ENCODE measurements at regions not wholly inside any gene's neighbourhood (a gene's known extent, or its start where the extent isn't known, plus 50 kb on each side); places are given as distances from the start of the nearest gene placed in this dataset.

DNA sequence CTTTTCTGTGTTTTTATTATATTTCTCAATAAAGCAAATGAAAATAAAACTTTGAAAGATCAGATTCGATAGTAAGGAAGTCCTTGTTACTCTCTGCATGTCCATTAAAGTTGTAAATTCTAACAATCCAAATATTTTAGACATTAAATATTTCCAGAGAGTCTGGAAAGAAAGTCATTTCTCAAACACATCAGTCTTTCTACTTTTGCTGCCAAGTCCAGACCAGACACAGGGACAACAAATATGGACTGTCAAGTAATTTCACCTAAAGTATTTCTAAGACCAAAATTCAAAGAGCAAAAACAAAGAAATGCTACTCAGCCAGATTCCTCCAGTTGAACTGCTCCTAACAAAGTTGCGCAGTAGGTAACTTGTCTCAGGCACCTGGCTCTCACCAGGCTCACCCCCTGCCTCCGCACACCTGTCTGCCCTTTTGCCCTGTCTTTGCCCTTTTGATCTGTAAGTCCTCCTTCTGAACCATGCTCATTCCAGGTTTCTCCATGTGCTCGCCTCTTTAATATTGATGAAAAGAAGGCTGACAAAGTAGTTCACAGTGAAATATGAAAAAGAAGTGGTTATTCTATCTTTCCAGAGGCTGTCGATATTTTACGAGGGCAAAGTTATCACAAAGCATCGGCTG, 300.5 kb downstream of the C7orf25 start:
- no peak overlapping the region for H3K4me3 ChIP-seq
- DNase-seq (no peak), ATAC-seq (no peak)
- TF ChIP-seq, protein P1, sequence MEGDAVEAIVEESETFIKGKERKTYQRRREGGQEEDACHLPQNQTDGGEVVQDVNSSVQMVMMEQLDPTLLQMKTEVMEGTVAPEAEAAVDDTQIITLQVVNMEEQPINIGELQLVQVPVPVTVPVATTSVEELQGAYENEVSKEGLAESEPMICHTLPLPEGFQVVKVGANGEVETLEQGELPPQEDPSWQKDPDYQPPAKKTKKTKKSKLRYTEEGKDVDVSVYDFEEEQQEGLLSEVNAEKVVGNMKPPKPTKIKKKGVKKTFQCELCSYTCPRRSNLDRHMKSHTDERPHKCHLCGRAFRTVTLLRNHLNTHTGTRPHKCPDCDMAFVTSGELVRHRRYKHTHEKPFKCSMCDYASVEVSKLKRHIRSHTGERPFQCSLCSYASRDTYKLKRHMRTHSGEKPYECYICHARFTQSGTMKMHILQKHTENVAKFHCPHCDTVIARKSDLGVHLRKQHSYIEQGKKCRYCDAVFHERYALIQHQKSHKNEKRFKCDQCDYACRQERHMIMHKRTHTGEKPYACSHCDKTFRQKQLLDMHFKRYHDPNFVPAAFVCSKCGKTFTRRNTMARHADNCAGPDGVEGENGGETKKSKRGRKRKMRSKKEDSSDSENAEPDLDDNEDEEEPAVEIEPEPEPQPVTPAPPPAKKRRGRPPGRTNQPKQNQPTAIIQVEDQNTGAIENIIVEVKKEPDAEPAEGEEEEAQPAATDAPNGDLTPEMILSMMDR (IDR thresholded peaks at IDR 0.05), result no peak
- intact Hi-C loops (cut with DNase I, micrococcal nuclease), result no loop called here
- H3K9me3 ChIP-seq, result no peaks in the 10 kb centered on the region
- H3K36me3 ChIP-seq (ENCODE audit: low read depth), result no peaks in the 10 kb centered on the region
- H3K4me1 ChIP-seq (ENCODE audit: low read depth), result no peaks in the 10 kb centered on the region

DNA sequence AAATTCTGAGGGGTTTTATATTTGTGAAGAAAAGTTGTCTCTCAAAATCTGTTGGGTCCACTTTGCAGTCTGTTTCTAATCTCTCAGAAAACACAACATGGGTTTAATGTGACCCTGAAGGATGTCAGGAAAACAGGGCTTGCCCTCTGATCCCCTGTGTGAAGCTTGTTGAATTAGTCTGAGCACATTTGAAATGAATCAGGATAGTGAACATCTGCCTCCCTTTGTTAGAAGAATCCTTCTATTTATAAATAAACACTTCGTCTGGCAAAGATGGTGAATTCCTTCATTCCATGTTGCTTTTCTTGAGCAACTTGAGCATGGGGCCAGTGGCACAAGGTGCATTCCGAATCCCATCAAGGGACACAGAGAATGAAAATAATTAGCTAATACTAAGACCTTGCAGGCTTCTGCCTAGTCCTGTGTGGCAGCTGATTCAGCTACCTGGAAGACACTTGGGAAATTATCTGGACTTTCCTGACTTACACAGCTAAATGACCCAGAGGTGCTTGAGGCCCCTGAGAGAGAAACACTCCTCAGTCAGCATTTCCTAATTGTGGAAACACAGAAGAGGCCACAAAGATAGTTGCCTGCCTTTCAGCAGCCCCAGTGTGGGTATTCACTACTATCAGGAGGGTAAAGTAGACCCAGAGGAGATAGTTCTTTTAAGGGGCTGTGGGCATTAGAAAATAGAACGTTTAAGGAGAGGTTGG, 305.5 kb downstream of the C7orf25 start:
- H3K4me3 ChIP-seq, result no peak overlapping the region
- DNase-seq (no peak), ATAC-seq (no peak)
- TF ChIP-seq, protein P1 (IDR thresholded peaks at IDR 0.05), result no peak
- no peaks in the 10 kb centered on the region for H3K4me1 ChIP-seq (ENCODE audit: low read depth)
- no peaks in the 10 kb centered on the region for H3K9me3 ChIP-seq
- no peaks in the 10 kb centered on the region for H3K36me3 ChIP-seq (ENCODE audit: low read depth)
- intact Hi-C loops (cut with DNase I, micrococcal nuclease), result no loop called here

DNA sequence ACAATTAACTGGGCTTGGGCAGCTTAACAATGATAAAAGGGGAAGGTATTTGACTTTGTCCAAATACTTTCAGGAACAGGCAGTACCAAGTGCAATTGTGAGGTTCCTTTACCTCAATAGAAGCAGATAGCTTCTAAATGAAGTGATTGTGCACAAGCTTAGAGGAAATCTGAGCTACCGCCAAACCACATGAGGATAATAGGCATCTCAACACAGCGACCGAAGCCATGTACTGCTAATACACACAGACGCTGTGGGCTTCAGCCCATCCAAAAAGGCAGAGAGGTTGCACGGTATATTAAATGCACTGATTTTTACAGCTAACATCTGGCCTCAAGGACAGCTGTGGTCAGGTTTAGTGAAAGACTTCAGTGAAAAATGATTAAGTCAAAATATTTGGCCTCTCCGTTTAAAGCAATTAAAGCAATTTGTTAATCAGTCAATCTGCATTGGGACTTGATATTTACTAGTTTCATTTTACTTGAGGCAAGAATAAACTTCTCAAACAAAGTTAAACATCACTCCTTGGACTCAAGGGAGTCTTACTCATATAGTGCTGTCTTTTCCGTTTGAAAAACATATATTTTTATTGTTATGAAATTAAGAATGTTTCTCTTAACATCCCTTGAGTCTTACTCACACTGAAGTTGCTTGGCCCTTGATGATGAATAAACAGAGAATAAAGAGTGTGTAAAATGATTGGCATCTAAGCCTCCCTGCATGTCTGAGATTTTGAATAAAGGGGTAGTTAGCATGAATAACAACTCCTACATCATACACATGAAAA, 306.3 kb downstream of the C7orf25 start:
- Histone ChIP-seq H3K4me1 (ENCODE audit: low read depth) (no peaks in the 10 kb centered on the region), H3K4me3 (no peak overlapping the region), H3K36me3 (ENCODE audit: low read depth) (no peaks in the 10 kb centered on the region), H3K9me3 (no peaks in the 10 kb centered on the region)
- ATAC-seq (no peak), DNase-seq (no peak)
- intact Hi-C loops (cut with DNase I, micrococcal nuclease), result no loop called here
- TF ChIP-seq, protein P1 (IDR thresholded peaks at IDR 0.05), result no peak

DNA sequence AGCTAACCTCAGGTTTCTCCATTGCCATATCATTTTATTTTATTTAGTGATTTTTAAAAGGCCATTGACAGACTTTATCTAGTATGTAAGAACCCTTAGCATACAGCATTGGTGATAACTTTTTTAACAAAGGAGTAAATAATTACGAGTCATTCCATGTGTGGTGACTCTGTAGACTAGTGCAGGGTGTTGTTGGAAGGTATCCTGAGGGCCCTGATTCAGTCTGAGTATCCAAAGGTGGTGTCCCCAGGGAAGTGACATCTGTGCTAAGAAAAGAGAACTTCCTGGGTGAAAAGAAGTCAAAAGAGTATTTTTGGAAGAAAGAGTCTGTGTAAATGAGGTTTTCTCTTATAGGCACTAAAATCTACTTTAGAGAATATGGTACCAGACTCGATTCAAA, 308.4 kb downstream of the C7orf25 start:
- intact Hi-C loops (cut with DNase I, micrococcal nuclease), result no loop called here
- Histone ChIP-seq H3K4me3 (no peak overlapping the region), H3K9me3 (no peaks in the 10 kb centered on the region), H3K36me3 (ENCODE audit: low read depth) (no peaks in the 10 kb centered on the region), H3K4me1 (ENCODE audit: low read depth) (no peaks in the 10 kb centered on the region)
- DNase-seq, result no peak
- no peak for ATAC-seq
- TF ChIP-seq, protein P1 (IDR thresholded peaks at IDR 0.05), result no peak

DNA sequence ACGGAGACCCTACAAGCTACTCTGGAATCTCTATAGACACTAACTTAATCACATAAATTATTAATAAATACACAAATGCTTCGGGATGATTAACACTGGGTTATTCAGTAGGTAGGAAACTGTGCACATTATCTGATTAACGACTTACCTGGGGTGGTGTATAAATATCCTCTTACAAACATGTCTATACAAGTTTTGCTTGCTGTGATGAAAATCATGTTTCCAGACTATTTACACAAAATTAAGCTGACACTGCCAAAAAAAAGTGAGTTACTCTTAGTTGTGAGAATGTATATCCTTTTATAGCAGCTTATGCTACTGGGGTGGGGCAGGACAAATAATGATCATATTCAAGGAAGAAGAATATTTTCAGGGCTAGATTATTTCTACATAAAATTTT, 314.6 kb downstream of the C7orf25 start:
- Histone ChIP-seq H3K36me3 (ENCODE audit: low read depth) (no peaks in the 10 kb centered on the region), H3K4me1 (ENCODE audit: low read depth) (no peaks in the 10 kb centered on the region), H3K9me3 (no peaks in the 10 kb centered on the region), H3K4me3 (no peak overlapping the region)
- DNase-seq (no peak), ATAC-seq (no peak)
- intact Hi-C loops (cut with DNase I, micrococcal nuclease), result no loop called here
- TF ChIP-seq, protein P1 (IDR thresholded peaks at IDR 0.05), result no peak

Measured in mucosa of descending colon (tissue), 3 donors.